HG03045 (cell line): ENCODE measurements at regions not wholly inside any gene's neighbourhood (a gene's known extent, or its start where the extent isn't known, plus 50 kb on each side); places are given as distances from the start of the nearest gene placed in this dataset.
"Not testable (repeated sequence)": the region's sequence is repeated elsewhere in the genome, so short reads cannot be mapped to it uniquely, and the experiment has no call there.

Experiments
- ATAC-seq: cut with Tn5 transposase; IDR thresholded peaks from one replicate; pipeline ENCODE4 v1.9.1; 2021; ENCODE audit warnings: mild to moderate bottlenecking, moderate library complexity; ENCODE audit not compliant: unreplicated experiment

- ATAC-seq: no peak
Observed at GRCh38 chr5:103708601-103709000, 146.0 kb upstream of the NUDT12 start.

DNA sequence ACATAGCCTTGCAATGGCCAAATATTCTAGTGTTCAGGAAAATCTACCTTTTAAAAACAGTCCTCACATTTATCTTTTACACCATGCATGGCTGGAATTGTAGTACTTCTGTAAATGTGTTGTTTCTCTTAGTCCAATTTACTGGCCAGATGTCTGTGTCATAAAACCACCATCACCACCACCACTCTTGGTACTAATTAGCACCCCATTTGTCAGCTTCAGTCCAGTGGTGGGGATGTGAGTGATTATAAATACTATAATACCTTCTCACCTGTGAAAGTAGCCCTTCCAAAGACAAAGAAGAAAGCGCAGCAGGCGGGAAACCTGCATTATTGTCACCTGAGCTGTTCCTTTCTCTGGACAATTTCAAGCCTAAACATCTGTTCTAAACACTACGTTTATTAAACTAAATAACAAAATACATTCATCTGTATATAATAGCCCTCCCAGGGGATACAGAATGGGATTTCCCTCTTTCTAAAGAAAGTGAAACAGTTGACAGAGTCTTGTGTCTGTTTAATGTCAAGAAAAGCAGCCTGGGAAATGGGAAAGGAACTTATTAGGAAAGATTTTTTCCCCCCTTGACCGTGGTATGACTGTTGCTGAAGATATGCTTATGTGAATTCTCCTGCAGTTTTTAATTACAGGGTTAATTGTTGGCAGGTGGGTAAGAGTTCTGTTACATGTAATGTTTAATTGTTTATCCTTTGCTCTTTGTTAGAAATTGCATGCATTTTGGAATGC, 144.5 kb upstream of the NUDT12 start:
- ATAC-seq: no peak

- ATAC-seq: no peak
Observed at GRCh38 chr5:103703617-103704016, 141.0 kb upstream of the NUDT12 start.

DNA sequence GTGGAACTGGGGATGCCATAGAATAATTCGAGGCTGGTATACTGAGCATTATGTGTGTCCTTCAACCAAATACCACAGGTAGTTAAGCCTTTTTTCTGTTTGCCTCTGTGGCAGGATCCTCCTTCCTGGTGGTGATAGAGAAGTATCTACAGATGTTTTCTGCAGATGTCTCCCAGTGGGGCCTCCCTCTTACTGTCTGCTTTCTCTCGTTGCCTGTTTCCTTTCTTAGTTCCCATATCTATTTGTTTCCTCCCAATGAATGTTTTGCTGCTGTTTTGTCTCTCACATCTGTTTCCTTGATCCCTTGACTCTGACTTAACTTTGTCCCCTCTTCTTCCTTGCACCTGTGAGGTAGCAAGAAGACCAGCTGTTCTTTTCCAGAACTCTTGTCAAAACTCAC, 130.9 kb upstream of the NUDT12 start:
- ATAC-seq: no peak

- no peak for ATAC-seq
Observed at GRCh38 chr5:103690676-103691075, 128.1 kb upstream of the NUDT12 start.

- ATAC-seq: no peak
Observed at GRCh38 chr5:103679873-103680272, 117.3 kb upstream of the NUDT12 start.

DNA sequence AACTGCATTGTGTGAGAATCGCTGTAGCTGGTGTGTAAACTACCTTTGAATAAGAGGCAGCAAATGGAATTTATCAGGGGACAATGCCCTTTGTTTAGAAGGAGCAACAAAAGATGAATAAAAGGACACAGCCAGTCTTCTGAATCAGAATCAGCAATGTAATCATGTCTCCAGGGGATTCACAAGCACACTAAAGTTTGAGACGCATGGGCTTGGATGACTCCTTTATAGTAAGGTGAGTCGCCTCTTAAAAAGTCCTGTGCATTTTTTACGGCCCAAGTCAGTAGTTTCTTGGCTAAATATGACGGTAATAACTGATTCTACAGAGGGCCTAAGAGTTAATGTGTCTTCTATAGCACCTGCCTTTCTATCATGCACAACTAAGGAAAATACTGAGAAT, 113.6 kb upstream of the NUDT12 start:
- not testable (repeated sequence) for ATAC-seq

DNA sequence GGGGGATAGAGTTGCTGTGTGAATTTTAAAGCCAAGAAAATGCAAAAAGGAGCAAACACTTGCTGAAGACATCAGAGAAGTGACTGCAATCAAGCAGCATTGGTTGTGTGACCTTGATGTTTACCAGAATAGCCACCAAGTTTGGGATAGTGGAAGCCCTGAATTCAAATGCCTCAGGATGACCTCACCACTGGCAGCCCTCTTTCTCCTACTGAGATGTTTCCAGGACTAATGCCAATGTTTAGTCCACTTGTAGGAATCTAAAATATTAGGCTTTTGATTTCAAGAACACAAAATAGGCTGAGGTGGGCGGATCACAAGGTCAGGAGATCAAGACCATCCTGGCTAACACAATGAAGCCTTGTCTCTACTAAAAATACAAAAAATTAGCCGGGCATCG, 112.2 kb upstream of the NUDT12 start:
- no peak for ATAC-seq

DNA sequence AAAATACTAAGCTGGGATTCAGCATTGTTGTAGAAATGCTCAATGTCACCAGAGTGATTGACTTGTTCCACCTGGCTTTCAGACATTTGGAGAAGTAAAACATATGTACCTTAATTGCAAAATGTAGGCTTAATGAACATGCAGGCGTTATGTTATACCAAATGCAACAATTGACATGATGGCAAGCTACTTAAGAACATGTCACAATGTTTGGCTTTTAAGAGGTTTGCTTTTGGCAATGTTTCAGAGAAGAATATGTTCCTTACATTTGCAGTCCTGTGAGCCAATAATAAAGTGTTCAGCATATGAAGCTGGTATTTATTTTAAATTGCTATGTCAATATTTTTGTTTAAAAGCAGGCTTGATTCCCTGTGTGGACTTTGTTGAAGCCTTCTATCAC, 111.7 kb upstream of the NUDT12 start:
- no peak for ATAC-seq

DNA sequence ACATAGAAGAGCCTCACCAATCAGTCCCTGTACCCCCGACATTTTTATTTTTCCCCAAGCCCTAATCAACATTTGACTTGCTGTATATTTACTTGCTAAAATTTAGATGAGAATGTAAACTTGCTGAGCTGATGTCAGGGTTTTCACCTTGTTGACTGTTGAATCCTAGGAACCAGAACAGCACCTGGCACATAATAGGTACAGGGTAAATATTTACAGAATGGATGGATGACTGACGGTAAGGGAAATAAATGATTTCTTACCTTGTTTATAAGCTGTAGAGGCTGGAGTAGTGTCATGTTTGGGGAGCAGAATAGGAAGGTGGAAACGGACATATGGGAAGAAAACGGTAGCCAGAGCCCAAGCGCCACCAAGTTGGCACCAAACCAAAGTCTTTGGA, 107.0 kb upstream of the NUDT12 start:
- no peak for ATAC-seq

DNA sequence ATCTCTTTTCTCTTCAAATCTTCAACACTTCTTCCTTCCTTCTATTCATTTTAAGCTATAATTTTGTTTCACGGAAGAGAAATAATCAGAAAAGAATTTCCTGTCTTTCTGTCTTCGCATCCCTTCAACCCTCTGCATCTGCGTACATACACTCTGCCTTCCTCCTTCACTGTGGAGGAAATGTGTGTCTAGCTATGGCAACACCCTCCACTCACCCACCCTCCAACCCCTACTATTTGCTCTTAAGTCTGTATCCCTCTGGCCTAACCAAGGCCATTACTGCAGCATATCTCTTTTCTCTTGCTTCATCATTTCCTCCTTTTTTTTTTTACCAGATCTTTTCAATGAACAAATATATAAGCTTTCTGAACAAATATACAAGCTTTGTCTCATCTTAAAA, 105.7 kb upstream of the NUDT12 start:
- ATAC-seq: no peak

- no peak for ATAC-seq
Observed at GRCh38 chr5:103667068-103667467, 104.5 kb upstream of the NUDT12 start.

- no peak for ATAC-seq
Observed at GRCh38 chr5:103657301-103657700, 94.7 kb upstream of the NUDT12 start.

DNA sequence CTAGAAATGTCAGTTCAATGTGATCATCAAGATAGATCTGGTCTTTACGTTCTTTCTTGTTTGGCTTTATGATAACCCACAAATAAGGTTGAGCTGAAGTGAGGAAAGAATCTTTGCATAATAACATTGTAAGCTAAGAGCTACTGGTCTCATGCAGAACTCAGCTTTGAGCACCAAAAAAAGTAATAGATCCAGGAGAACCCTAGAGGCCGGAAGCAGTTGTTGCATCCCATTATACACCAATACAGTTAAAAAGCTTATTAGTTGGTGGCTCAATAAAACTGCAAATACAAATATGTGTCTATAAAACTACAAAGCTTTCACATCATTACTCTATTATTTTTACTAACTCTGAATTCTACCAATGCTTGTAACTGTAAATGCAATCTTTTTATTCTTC, 85.5 kb upstream of the NUDT12 start:
- no peak for ATAC-seq

DNA sequence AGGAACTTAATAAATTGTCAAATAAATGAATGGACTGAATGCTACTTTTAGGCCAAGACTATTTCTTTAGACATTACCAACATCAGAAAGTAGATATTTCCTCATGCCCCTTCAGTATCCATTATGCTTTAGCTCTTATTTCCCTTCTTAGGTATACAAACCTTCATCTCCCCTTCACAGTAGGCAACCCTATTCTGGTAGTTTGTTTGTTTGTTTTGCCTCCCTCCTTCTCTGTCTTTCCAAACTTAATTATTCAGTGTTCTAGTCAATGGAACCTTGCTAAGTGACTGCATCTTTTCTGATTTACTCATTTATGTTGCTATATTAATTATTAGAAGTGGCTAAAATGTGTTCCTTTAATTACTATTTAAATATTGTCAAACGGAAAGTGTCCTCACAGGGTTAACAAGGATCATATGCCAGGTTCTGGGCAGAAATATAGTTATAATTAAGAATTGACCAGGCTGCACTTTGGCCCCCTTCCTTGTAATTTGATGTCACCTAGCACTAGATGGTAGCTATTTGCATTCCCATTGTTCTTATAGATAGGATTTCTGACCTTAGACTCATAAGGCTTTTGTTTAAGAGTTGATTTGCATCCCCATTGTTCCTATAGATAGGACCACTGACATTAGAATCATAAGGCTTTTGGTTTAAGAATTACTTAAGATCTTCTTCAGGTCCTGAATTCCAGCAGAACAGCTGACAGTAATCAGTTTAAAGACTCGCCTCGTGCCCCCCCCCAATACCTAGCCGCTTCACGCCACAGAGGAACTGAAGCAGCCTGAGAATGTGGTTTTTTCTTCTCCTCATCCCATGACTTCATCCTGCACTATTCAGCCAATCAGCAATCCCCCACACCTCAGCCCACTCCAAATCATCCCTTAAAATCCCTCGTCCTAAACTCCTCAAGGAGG, 84.4 kb upstream of the NUDT12 start:
- ATAC-seq: no peak

DNA sequence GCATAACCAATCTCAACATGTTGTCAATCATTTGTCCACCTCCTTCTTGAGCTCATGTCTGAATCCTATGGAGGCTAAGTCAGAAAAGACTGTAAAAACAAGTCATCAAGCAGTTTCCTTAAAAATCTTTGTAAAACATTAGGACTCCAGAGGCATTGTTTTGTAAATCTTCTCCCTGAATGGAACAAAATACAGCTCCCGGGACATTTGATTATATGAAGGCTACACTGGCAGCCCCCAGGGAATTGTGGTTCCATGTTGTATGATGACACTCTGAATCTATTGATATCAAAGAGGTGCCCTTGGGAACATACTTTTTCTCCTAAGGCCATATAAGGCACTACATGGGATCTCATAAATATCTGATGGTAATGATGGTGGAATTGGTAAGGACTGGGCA, 83.2 kb upstream of the NUDT12 start:
- ATAC-seq: no peak

GRCh38 chr5:103638979-103639378, 76.4 kb upstream of the NUDT12 start:
- no peak for ATAC-seq

DNA sequence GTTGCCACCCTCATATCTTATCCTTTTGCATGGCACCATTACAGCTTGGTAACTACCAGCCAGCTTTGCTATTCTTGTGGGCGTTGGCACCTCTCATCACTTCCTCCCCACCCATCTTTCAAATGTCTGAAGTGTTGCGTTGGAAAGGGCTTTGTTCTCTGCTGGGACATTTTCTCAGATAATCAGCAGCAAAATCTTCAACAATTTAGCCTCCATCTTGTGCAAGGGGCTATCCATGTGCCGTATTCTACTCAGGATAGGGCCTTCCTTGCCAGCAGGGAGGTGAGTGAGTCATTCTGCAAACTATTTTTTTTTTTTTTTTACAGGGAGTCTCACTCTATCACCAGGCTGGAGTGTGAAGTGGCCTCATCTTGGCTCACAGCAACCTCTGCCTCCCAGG, 62.1 kb upstream of the NUDT12 start:
- ATAC-seq: no peak

- no peak for ATAC-seq
Observed at GRCh38 chr5:103624035-103624480, 61.5 kb upstream of the NUDT12 start.

- no peak for ATAC-seq
Observed at GRCh38 chr5:103623425-103623824, 60.8 kb upstream of the NUDT12 start.

DNA sequence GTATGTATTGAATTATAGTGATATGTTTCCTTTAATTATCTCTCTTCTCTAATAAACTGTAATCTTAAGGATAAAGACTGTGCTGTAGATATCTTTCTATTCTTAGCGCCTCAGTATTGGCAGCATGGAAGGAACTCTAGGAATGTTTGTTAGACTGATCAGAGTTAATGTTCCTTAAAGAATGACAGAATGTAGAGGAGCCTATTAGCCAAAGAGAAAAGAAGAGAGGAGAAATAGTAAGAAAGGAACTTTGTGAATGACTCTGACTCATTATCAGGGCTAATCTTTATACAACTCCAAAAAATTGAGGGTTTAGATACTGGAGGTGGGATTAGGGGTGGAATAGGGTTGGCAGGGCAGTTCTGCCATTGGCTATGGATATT, 59.0 kb upstream of the NUDT12 start:
- ATAC-seq: no peak

DNA sequence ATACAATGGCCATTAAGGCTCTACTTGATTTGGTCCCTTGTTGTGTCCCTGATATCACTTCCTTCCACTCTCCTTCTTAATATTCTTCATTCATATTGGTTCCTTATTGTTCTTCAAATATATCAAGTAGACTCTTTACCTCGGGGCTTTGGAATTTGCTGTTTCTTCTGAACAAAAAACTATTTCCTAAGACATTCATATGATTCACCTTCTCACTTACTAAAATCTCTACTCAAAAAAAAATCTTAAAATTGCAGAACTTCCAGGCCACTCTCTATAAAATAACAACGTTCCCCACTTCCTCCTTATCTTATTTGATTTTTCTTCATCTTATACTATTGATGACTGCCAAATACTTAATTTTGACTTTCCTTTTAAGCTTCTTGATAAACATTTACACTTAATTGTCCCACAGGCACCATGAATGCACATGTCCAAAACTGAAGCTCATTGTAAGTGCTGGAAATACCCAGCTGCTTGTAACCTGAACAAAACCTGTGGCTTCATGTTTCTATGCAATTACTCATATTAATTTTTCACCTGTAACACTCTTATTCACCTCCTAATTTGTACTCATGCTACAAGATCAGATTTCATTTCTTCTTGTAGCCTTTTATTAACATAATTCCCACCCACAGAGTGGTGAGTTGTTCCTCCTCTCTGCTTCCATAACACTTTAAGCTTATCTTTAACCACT, 58.4 kb upstream of the NUDT12 start:
- no peak for ATAC-seq
